ENCODE measurements at regions not wholly inside any gene's neighbourhood (a gene's known extent, or its start where the extent isn't known, plus 50 kb on each side); places are given as distances from the start of the nearest gene placed in this dataset.

DNA sequence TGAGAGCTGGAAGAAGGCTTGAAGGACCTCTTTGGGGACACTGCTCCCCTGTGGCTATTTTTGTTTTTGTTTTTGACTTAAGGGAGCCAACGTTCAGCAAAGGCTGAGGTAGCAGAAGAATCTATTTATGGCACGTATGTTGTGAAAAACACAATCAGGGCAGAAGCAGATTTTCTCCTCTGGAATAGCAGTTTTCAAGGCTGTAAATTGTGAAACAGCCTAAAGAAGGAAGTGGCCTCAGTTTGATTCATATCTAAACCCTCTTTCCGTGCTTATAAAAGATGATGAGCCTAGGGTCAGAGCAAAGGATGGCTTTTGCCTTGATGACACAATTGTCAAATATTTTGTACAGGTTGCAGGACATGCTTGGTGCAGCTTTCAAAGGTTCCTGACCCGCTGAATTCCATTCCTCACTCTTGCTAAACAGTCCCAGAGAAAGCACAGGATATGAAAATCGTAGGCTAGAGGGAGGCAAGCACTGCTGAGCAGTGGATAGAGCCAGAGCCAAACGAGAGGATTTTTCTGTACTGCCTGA lies 106.2 kb upstream of the DLX2 start:
- DNase-seq (ENCODE audit: low read depth) = no peak
- TF ChIP-seq, protein P1, sequence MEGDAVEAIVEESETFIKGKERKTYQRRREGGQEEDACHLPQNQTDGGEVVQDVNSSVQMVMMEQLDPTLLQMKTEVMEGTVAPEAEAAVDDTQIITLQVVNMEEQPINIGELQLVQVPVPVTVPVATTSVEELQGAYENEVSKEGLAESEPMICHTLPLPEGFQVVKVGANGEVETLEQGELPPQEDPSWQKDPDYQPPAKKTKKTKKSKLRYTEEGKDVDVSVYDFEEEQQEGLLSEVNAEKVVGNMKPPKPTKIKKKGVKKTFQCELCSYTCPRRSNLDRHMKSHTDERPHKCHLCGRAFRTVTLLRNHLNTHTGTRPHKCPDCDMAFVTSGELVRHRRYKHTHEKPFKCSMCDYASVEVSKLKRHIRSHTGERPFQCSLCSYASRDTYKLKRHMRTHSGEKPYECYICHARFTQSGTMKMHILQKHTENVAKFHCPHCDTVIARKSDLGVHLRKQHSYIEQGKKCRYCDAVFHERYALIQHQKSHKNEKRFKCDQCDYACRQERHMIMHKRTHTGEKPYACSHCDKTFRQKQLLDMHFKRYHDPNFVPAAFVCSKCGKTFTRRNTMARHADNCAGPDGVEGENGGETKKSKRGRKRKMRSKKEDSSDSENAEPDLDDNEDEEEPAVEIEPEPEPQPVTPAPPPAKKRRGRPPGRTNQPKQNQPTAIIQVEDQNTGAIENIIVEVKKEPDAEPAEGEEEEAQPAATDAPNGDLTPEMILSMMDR (IDR thresholded peaks at IDR 0.05; ENCODE audit: control insufficient read depth, insufficient read depth, low read depth, low read length, missing control alignments) = no peak
- H3K4me3 ChIP-seq (ENCODE audit: control insufficient read depth, low read depth, low read length) = no peak overlapping the region

DNA sequence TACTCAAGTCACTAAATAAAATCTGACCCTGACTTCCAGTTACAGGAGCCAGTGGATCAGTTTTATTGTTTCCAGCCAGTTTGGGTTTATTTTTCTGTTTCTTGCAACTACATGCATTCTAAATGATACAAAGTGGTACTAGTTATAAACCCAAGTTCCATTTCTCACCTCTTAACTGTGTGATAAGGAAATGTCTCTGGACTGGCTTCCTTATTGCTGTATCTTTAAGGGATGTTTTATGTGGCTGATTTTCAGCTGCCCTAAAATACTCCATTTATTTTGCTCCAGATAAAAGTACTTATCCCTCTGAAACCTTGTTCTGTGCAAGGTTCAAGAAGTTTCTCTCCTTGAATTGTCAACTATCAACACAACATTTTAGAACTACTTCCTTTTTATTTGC lies 107.9 kb upstream of the DLX2 start:
- H3K4me3 ChIP-seq (ENCODE audit: control insufficient read depth, low read depth, low read length) = no peak overlapping the region
- TF ChIP-seq, protein P1 (IDR thresholded peaks at IDR 0.05; ENCODE audit: control insufficient read depth, insufficient read depth, low read depth, low read length, missing control alignments) = no peak
- DNase-seq (ENCODE audit: low read depth) = no peak

DNA sequence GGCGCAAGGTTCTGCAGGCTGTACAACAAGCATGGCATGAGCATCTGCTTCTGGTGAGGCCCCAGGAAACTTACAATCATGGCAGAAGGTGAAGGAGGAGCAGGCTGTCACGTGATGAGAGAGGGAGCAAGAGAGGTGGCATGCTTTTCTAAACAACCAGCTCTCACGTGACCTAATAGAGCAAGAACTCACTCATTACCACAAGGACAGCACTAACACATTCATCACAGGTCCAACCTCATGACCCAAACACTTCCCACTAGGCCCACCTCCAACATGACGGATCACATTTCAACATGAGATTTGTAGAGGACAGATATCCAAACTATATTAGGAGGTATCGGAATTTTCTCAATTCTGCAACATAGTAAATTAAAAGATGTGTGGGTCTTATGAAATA lies 108.8 kb upstream of the DLX2 start:
- H3K4me3 ChIP-seq (ENCODE audit: control insufficient read depth, low read depth, low read length) = no peak overlapping the region
- no peak for DNase-seq (ENCODE audit: low read depth)
- TF ChIP-seq, protein P1 (IDR thresholded peaks at IDR 0.05; ENCODE audit: control insufficient read depth, insufficient read depth, low read depth, low read length, missing control alignments) = no peak

DNA sequence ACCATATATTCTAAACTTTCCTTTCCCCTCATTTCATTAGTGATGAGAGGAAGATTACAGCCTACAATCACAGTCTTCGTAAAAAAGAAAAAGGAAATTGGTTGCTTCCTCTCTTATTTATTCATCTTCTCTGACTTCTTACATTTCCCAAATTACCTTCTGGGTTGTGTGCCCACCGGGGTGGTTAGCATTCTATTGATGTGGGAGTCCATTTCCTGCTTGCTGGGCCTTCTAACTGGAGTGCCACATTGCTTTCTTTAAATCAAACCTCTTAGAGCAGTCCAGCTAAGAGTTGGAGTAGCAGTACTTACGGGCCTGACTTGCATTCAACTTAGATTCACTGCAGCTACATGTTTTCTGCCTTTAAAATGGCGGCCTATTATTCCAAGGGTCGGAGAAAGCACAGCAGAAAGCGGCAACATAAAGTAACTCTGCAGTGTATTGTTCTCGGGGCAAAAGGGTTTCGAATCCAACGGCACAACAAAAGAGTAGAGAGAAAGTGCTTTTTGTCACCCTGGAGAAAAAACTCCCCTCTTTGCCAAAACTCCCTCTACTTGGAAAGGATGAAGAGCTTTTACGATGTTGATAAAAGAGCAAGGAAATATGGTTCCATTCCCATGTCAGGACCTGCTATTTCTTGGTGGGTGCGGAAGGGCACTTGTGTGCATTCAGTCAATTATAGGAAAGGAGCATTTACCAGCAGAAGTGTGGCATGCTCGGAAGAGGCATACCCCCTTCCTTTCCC lies 110.6 kb upstream of the DLX2 start:
- TF ChIP-seq, protein P1 (IDR thresholded peaks at IDR 0.05; ENCODE audit: control insufficient read depth, insufficient read depth, low read depth, low read length, missing control alignments) = no peak
- DNase-seq (ENCODE audit: low read depth) = no peak
- no peak overlapping the region for H3K4me3 ChIP-seq (ENCODE audit: control insufficient read depth, low read depth, low read length)

DNA sequence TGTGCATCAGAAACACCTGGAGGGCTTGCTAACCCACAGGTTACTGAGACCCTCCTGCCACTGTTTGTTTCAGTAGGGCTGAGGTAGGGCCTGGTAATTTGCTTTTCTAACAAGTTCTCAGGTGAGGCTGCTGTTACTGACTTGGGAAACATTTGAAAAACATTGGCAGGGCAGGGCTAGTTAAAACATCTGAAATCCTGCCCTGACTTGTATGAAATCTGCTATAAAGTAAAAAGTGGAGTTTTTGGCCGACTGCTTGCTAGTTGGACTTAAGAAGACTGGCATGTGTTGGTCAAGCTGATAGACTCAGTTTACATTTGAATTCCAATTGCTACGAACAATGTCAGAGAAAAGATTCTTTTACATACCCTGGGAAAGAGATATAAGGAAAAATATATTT lies 111.6 kb upstream of the DLX2 start:
- no peak overlapping the region for H3K4me3 ChIP-seq (ENCODE audit: control insufficient read depth, low read depth, low read length)
- TF ChIP-seq, protein P1 (IDR thresholded peaks at IDR 0.05; ENCODE audit: control insufficient read depth, insufficient read depth, low read depth, low read length, missing control alignments) = no peak
- no peak for DNase-seq (ENCODE audit: low read depth)

DNA sequence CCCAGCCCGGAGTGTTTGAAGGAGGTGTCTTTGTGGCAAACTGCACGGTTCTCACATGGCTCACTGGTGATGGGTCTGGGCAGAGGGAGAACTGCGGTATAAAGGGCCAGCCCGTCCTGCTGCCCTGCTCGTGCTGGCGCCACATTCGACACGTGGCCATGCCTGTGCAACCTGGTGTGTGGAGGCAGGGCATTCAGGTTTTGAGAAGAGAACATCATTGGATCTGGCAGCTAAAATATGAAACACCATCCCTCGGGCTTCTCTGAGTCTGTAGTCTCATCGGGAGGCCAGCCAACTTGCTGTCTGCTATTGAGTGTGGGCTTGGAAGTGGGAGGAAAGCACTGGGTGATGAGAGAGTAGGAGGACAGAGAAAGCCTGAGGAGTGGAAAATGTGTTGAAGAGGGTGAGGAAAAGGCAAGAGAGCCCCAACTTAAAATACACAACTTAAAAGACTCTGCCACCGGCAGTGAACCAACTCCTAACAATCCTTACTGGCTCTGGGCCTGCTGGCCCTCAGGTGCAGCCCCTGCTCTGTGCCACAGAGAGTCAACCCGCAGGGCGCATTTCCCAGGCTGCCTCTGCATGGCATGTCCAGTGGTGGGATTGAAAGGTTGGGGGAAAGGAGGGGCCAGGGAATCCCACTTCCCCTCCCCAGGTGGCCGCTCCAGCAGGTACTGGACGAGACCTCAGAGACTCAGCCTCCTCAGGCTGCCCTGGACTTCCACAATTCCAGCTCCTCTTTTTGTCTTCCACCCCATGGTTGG lies 112.7 kb upstream of the DLX2 start:
- DNase-seq (ENCODE audit: low read depth) = no peak
- TF ChIP-seq, protein P1 (IDR thresholded peaks at IDR 0.05; ENCODE audit: control insufficient read depth, insufficient read depth, low read depth, low read length, missing control alignments) = no peak
- no peak overlapping the region for H3K4me3 ChIP-seq (ENCODE audit: control insufficient read depth, low read depth, low read length)
